ENCODE measurements at regions not wholly inside any gene's neighbourhood (a gene's known extent, or its start where the extent isn't known, plus 50 kb on each side); places are given as distances from the start of the nearest gene placed in this dataset.

DNA sequence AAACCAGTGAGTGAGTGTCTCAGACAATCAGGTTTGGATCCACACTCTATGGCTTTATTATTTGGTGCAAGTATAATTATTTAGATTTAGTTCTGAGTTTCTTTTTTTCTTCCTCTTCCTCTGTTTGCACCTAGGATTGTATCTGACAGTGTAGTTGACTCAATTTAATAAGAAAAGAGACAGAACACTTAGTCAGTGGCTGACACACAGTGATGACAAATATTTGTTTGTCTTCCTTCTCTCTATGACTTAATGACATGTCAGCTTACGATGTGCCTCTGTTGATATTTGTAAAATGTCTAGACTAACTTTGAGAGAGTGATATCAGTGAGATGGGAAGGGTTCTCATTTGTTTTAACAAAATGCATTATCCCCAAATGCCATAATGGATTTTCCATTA lies 129.5 kb upstream of the SLC10A2 start:
- no peak for TF ChIP-seq POLR2AphosphoS5 (IDR thresholded peaks at IDR 0.05)
- TF ChIP-seq, protein P1, sequence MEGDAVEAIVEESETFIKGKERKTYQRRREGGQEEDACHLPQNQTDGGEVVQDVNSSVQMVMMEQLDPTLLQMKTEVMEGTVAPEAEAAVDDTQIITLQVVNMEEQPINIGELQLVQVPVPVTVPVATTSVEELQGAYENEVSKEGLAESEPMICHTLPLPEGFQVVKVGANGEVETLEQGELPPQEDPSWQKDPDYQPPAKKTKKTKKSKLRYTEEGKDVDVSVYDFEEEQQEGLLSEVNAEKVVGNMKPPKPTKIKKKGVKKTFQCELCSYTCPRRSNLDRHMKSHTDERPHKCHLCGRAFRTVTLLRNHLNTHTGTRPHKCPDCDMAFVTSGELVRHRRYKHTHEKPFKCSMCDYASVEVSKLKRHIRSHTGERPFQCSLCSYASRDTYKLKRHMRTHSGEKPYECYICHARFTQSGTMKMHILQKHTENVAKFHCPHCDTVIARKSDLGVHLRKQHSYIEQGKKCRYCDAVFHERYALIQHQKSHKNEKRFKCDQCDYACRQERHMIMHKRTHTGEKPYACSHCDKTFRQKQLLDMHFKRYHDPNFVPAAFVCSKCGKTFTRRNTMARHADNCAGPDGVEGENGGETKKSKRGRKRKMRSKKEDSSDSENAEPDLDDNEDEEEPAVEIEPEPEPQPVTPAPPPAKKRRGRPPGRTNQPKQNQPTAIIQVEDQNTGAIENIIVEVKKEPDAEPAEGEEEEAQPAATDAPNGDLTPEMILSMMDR (IDR thresholded peaks at IDR 0.05), result no peak
- no peak for TF ChIP-seq POLR2A (IDR thresholded peaks at IDR 0.05)
- H3K27ac ChIP-seq, result no peak overlapping the region
- no peak overlapping the region for H3K4me3 ChIP-seq
- no peak for DNase-seq (ENCODE audit: low spot score in 2 of 2)
- H3K36me3 ChIP-seq, result no peaks in the 10 kb centered on the region
- intact Hi-C loops (cut with DNase I; ENCODE audit: low total_unique reads), result no loop called here
- H3K9me3 ChIP-seq, result peaks cover 0 to 6% of the 10 kb centered on the region in 2 donors
- no peaks in the 10 kb centered on the region for H3K4me1 ChIP-seq
- H3K27me3 ChIP-seq, result no peaks in the 10 kb centered on the region

DNA sequence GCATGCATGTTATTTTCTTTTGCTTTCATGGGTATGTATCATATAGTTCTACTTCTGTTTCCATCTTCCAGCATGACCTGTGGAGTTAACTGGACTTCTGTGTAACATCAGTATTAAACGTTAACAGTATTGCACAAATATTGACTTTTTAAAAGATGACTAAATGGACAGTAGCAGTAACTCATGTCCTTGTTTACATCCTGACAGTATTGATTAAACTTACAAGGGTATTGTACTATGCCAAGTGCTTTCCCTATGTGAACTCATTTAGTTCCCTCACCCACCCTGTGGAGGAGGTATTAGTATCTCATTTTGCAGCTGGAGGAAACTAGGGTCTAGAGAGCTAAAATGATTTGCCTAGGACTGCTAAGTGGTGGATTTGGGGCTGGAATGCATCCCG lies 128.7 kb upstream of the SLC10A2 start:
- no peaks in the 10 kb centered on the region for H3K27me3 ChIP-seq
- intact Hi-C loops (cut with DNase I; ENCODE audit: low total_unique reads), result no loop called here
- TF ChIP-seq, protein P1 (IDR thresholded peaks at IDR 0.05), result no peak
- no peak for TF ChIP-seq POLR2AphosphoS5 (IDR thresholded peaks at IDR 0.05)
- no peak for TF ChIP-seq POLR2A (IDR thresholded peaks at IDR 0.05)
- H3K36me3 ChIP-seq, result no peaks in the 10 kb centered on the region
- H3K4me3 ChIP-seq, result no peak overlapping the region
- H3K4me1 ChIP-seq, result no peaks in the 10 kb centered on the region
- no peak overlapping the region for H3K27ac ChIP-seq
- no peak for DNase-seq (ENCODE audit: low spot score in 2 of 2)
- peaks cover 0 to 6% of the 10 kb centered on the region in 2 donors for H3K9me3 ChIP-seq

DNA sequence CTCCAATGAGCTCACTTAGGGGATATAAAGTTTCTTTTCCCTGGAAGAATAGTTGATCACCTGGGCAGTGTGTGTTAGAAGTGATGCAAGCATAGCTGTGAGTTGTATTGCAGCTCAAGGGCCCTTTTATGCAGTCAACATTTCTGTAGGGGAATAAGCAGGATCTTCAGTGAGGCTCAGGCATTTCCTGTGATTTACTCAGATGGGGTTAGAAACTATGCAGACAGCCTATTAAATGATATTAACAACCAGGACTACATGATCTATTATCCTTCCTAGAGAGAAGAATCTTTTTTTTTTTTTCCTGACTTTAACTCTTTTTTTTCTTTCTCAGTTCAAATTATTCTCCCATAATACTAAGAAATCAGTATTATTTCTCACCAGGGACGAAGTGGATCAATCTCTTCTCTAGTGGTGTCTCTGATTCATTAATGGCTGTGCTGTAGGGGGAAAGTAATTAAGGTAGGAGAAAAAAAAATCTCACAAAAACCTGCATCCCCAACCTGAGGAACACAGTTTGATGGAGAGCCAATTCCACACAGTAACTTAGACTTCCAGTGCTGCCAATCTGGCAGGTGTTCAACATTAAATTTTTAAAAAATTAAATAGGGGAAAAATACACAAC lies 126.4 kb upstream of the SLC10A2 start:
- Histone ChIP-seq H3K9me3 (no peaks in the 10 kb centered on the region), H3K36me3 (no peaks in the 10 kb centered on the region), H3K4me1 (no peaks in the 10 kb centered on the region), H3K27me3 (no peaks in the 10 kb centered on the region), H3K4me3 (no peak overlapping the region), H3K27ac (no peak overlapping the region)
- no peak for DNase-seq (ENCODE audit: low spot score in 2 of 2)
- TF ChIP-seq POLR2AphosphoS5 (IDR thresholded peaks at IDR 0.05) (no peak), POLR2A (IDR thresholded peaks at IDR 0.05) (no peak)
- TF ChIP-seq, protein P1 (IDR thresholded peaks at IDR 0.05), result no peak
- intact Hi-C loops (cut with DNase I; ENCODE audit: low total_unique reads), result no loop called here

DNA sequence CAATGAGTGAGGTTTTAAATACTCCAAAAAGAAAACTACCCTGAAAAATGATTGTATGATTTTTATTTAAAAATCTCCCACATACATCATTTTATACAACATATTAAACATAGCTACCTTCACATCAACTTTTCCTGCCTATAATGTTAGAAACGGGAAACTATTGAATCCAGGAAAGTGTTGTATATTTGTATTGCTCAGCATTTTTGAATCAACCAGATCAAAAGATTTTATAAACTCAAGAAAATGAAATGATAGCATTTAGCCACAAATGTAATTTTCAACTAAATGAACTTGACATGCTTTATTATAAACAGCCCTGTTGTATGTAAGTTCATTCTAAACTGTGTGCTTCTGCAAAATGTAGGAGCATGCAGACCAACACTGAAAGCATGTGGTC lies 124.6 kb upstream of the SLC10A2 start:
- no peaks in the 10 kb centered on the region for H3K9me3 ChIP-seq
- TF ChIP-seq, protein P1 (IDR thresholded peaks at IDR 0.05), result no peak
- TF ChIP-seq POLR2A (IDR thresholded peaks at IDR 0.05), result no peak
- TF ChIP-seq POLR2AphosphoS5 (IDR thresholded peaks at IDR 0.05), result no peak
- no peaks in the 10 kb centered on the region for H3K36me3 ChIP-seq

DNA sequence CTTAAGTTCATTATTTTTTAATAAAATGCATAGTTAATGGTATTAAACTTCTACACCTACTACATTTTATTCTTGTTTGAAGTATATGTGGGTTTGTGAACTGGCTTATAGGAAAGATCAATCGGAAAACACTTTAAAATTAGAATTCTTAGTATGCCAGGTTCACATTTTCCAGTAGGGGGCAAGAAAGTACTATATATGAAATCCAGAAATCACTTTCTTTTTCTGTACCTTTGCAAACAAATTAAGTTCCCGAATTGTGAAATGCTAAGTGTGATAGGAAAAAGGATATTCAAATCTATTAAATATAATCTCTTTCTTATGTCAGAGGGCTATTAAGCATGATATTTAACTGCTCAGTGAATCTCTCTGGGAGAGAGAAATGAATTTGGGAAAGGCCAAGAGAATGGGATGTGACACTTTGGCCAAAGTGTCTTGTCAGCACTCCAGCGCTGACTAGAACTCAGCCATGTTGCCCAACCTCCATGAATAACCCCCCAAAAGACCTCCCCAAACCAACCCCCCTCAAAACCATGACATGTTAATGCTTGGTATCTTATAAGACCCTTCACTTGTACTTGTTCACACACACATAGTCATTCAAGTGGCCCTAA lies 122.6 kb upstream of the SLC10A2 start:
- no peaks in the 10 kb centered on the region for H3K4me1 ChIP-seq
- H3K27ac ChIP-seq, result no peak overlapping the region
- TF ChIP-seq POLR2AphosphoS5 (IDR thresholded peaks at IDR 0.05), result no peak
- TF ChIP-seq POLR2A (IDR thresholded peaks at IDR 0.05), result no peak
- TF ChIP-seq, protein P1 (IDR thresholded peaks at IDR 0.05), result peak in 1 of 3 donors; percentile 17
- H3K36me3 ChIP-seq, result no peaks in the 10 kb centered on the region
- H3K27me3 ChIP-seq, result no peaks in the 10 kb centered on the region
- no peak for DNase-seq (ENCODE audit: low spot score in 2 of 2)
- intact Hi-C loops (cut with DNase I; ENCODE audit: low total_unique reads), result no loop called here
- H3K4me3 ChIP-seq, result no peak overlapping the region
- H3K9me3 ChIP-seq, result no peaks in the 10 kb centered on the region

More for the DNA sequence above, 124.6 kb upstream of the SLC10A2 start:
- H3K27ac ChIP-seq, result no peak overlapping the region
- no peaks in the 10 kb centered on the region for H3K27me3 ChIP-seq
- DNase-seq (ENCODE audit: low spot score in 2 of 2), result no peak
- H3K4me1 ChIP-seq, result no peaks in the 10 kb centered on the region
- H3K4me3 ChIP-seq, result no peak overlapping the region
- intact Hi-C loops (cut with DNase I; ENCODE audit: low total_unique reads), result loop anchor here (1.0 kb wide), 1 partner anchor 8 kb away; no protein-coding TSS in a partner anchor

Data from breast epithelium (tissue), 4 donors.